HG03442 (cell line): ENCODE measurements at regions not wholly inside any gene's neighbourhood (a gene's known extent, or its start where the extent isn't known, plus 50 kb on each side); places are given as distances from the start of the nearest gene placed in this dataset.

Experiments used
- ATAC-seq: cut with Tn5 transposase; IDR thresholded peaks from one replicate; pipeline ENCODE4 v1.9.1; 2021; ENCODE audit warnings: mild to moderate bottlenecking, moderate library complexity; ENCODE audit not compliant: unreplicated experiment

- no peak for ATAC-seq
These were observed 51.6 kb upstream of the SRGAP3 start for GRCh38 chr3:9301091-9301490.

- ATAC-seq, result no peak
These were observed 52.4 kb upstream of the SRGAP3 start for GRCh38 chr3:9301798-9302197.

DNA sequence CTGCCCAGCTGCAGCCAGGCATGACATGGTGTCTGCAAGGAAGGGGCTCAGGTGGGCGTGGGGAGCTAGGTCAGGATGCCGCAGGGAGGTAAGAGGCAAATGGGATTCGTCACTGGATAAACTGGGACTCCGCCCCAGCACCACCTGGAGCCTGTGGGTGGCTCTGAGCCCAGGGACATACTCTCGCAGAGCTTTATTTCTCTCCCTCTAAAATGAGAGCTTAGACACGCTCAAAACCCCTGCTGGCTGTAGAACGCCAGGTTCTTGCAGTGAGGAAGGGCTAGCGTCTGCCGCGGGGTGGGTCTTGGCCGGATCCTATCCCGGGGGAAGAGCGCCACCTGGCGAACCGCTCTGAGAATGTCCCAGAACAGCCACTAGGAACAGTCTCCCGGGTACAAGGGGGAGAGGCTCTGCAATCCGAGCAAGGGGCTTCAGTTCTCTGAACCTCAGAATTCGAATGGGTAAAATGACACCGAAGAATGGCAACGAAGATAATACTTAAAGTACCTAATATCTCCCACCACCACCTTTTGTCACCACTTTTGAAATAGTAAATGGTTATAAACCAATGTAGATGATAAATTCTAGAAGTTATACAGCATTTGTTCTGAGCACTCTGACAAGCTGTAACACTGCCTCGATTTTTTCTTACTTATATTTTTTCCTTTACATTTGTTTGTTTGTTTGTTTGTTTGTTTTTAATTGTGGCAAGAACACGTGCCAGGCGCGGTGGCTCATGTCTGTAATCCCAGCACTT lies 53.2 kb upstream of the SRGAP3 start:
- peak; percentile 74 for ATAC-seq

GRCh38 chr3:9308298-9308990 lies 54.4 kb upstream of the THUMPD3 start:
- ATAC-seq, result no peak

DNA sequence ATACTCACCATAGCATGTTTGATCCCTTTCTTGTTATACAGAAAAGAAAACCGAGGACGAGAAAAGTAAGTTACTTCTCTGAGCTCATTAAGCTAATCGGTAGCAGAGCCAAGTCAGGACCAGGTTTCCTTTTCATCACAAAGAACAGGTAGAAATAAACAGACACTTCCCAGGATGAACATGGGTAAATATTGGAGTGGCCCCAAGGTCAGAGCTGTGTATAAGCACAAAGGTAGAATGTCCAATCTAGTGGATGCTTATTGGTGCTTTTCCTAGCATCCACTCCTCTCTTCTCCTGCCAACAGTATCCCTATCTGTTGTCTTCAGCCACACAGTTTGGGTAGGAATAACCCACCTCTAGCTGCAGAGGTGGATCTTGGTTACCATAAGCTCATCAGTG lies 52.8 kb upstream of the THUMPD3 start:
- ATAC-seq, result no peak

- ATAC-seq, result no peak
These were observed 51.6 kb upstream of the THUMPD3 start for GRCh38 chr3:9311228-9311627.
